Hindlimb muscle (tissue), 1 donor: ENCODE measurements at regions not wholly inside any gene's neighbourhood (a gene's known extent, or its start where the extent isn't known, plus 50 kb on each side); places are given as distances from the start of the nearest gene placed in this dataset.
A peak's percentile ranks its signal among the peaks of the same experiment; 100 is the strongest.

Experiments
- DNase-seq: peaks from one replicate; pipeline ENCODE4 v3.0.0-alpha.2; 2013

- no peak for DNase-seq
These were observed 636.9 kb downstream of the TAFA4 start for GRCh38 chr3:68295457-68295856.

GRCh38 chr3:68290333-68290732, 635.9 kb upstream of the SUCLG2 start:
- DNase-seq: no peak

- peak; percentile 32 for DNase-seq
These were observed 633.7 kb upstream of the SUCLG2 start for GRCh38 chr3:68288085-68288484.

GRCh38 chr3:68287101-68287500, 632.7 kb upstream of the SUCLG2 start:
- peak; percentile 66 for DNase-seq

GRCh38 chr3:68274286-68274685, 619.9 kb upstream of the SUCLG2 start:
- peak; percentile 25 for DNase-seq

- no peak for DNase-seq
These were observed 616.7 kb upstream of the SUCLG2 start for GRCh38 chr3:68271145-68271544.

- DNase-seq: no peak
These were observed 602.3 kb upstream of the SUCLG2 start for GRCh38 chr3:68256635-68257223.

- DNase-seq: no peak
These were observed 594.9 kb upstream of the SUCLG2 start for GRCh38 chr3:68249265-68249664.

GRCh38 chr3:68242606-68243005, 588.2 kb upstream of the SUCLG2 start:
- DNase-seq: no peak

GRCh38 chr3:68239542-68239941, 585.1 kb upstream of the SUCLG2 start:
- no peak for DNase-seq

GRCh38 chr3:68234076-68234780, 579.8 kb upstream of the SUCLG2 start:
- DNase-seq: no peak

GRCh38 chr3:68228856-68229255, 574.4 kb upstream of the SUCLG2 start:
- DNase-seq: no peak

GRCh38 chr3:68220832-68221231, 566.4 kb upstream of the SUCLG2 start:
- no peak for DNase-seq

- DNase-seq: no peak
These were observed 557.2 kb upstream of the SUCLG2 start for GRCh38 chr3:68211637-68212036.

- no peak for DNase-seq
These were observed 556.2 kb upstream of the SUCLG2 start for GRCh38 chr3:68210635-68211034.

- DNase-seq: no peak
These were observed 552.9 kb upstream of the SUCLG2 start for GRCh38 chr3:68207327-68207726.

- no peak for DNase-seq
These were observed 552.2 kb upstream of the SUCLG2 start for GRCh38 chr3:68206524-68207117.

- no peak for DNase-seq
These were observed 532.3 kb upstream of the SUCLG2 start for GRCh38 chr3:68186733-68187132.

- no peak for DNase-seq
These were observed 522.2 kb upstream of the SUCLG2 start for GRCh38 chr3:68176600-68176999.

GRCh38 chr3:68173012-68173634, 518.7 kb upstream of the SUCLG2 start:
- DNase-seq: no peak

- DNase-seq: no peak
These were observed 517.6 kb upstream of the SUCLG2 start for GRCh38 chr3:68172039-68172438.

GRCh38 chr3:68163968-68164367, 509.6 kb upstream of the SUCLG2 start:
- no peak for DNase-seq

GRCh38 chr3:68163062-68163461, 508.6 kb upstream of the SUCLG2 start:
- DNase-seq: no peak

- DNase-seq: no peak
These were observed 508.2 kb upstream of the SUCLG2 start for GRCh38 chr3:68162644-68163043.
